ENCODE measurements at regions not wholly inside any gene's neighbourhood (a gene's known extent, or its start where the extent isn't known, plus 50 kb on each side); places are given as distances from the start of the nearest gene placed in this dataset.

DNA sequence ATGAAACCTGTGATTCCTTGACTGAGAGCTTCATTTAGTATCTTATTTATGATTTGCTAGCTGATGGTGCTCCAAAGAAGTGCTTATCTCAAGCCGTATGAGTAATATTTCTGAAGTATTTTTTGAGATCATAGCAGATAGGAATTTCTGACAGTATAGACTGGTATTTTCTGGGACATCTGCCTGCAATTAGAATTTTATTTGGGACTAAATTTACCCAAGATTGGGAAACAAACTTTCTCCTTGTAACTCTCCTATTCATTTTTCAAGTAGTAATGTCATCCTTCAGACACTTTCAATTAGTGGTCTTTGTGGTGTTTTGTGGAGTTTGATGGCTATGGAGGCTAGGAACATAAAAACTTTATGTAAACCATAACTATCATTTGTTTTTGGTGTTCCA, 597.2 kb upstream of the ZP4 start:
- no peak overlapping the region for H3K27ac ChIP-seq
- 87 to 100% methylated on average over 1 of the region's 1 CpG for WGBS, 2 donors (ENCODE audit: low coverage in 1 of 2)
- H3K4me3 ChIP-seq, result no peak overlapping the region
- H3K27me3 ChIP-seq, result no peaks in the 10 kb centered on the region
- TF ChIP-seq POLR2A (IDR thresholded peaks at IDR 0.05), result no peak
- no peak for TF ChIP-seq EP300 (IDR thresholded peaks at IDR 0.05)
- no peak for TF ChIP-seq POLR2AphosphoS5 (IDR thresholded peaks at IDR 0.05)
- TF ChIP-seq CTCF (IDR thresholded peaks at IDR 0.05), result no peak
- no peaks in the 10 kb centered on the region for H3K4me1 ChIP-seq
- no peaks in the 10 kb centered on the region for H3K36me3 ChIP-seq
- H3K9me3 ChIP-seq, result no peaks in the 10 kb centered on the region
- no peak for ATAC-seq

DNA sequence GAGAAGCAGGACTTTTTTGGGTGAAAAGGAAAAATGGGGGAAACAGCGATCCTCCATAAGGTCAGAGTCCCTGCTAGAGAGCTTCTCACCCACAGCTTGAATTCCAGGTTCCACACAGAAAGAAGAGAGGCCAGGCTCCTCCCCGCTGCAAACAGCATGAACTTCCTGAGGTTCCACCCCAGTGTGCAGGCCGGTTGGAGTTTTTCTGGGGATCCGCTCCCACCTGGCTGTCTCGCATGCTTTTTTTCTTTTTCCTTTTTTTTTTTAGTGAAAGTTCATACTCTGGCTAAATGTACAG, 595.1 kb upstream of the ZP4 start:
- Histone ChIP-seq H3K4me3 (peak overlapping the region in 1 of 2 donors; percentile 35), H3K27me3 (no peaks in the 10 kb centered on the region), H3K36me3 (no peaks in the 10 kb centered on the region), H3K9me3 (no peaks in the 10 kb centered on the region), H3K27ac (no peak overlapping the region), H3K4me1 (no peaks in the 10 kb centered on the region)
- no peak for ATAC-seq
- TF ChIP-seq POLR2A (IDR thresholded peaks at IDR 0.05), result no peak
- TF ChIP-seq POLR2AphosphoS5 (IDR thresholded peaks at IDR 0.05), result no peak
- no peak for TF ChIP-seq EP300 (IDR thresholded peaks at IDR 0.05)
- no peak for TF ChIP-seq CTCF (IDR thresholded peaks at IDR 0.05)
- 79 to 92% methylated on average over 4 to 5 of the region's 5 CpGs for WGBS, 2 donors (ENCODE audit: low coverage in 1 of 2)

- WGBS, 2 donors (ENCODE audit: low coverage in 1 of 2), result 93 to 100% methylated on average over 5 to 9 of the region's 14 CpGs
- TF ChIP-seq EP300 (IDR thresholded peaks at IDR 0.05) (no peak), POLR2A (IDR thresholded peaks at IDR 0.05) (no peak), CTCF (IDR thresholded peaks at IDR 0.05) (no peak), POLR2AphosphoS5 (IDR thresholded peaks at IDR 0.05) (no peak)
- no peaks in the 10 kb centered on the region for H3K9me3 ChIP-seq
- peak overlapping the region in 1 of 4 donors; percentile 29 for H3K27ac ChIP-seq
- no peak for ATAC-seq
- H3K36me3 ChIP-seq, result no peaks in the 10 kb centered on the region
- peak overlapping the region in 1 of 2 donors; percentile 35 for H3K4me3 ChIP-seq
- no peaks in the 10 kb centered on the region for H3K27me3 ChIP-seq
- no peaks in the 10 kb centered on the region for H3K4me1 ChIP-seq
These were observed 594.6 kb upstream of the ZP4 start for GRCh38 chr1:238485057-238485911.

DNA sequence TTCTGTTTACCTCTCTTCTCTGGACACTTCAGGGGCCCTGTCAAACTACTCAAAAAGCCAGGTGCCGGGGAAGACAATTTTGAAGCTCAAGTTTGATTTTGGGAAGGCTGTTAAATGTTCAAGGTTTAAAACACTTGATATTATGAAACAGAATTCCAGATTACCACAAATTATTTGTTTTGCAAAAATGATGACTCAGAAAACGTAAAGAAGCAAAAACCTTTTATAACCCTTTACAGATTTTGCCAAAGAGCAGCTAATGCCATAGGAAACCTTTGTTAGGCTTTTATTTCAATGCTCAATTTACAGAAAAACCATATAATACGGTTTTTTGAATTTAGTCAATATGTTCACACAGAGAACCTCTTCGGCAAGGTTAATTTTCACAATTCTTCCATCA, 593.4 kb upstream of the ZP4 start:
- H3K27ac ChIP-seq, result no peak overlapping the region
- no peaks in the 10 kb centered on the region for H3K9me3 ChIP-seq
- H3K27me3 ChIP-seq, result no peaks in the 10 kb centered on the region
- no peaks in the 10 kb centered on the region for H3K36me3 ChIP-seq
- no peak for TF ChIP-seq EP300 (IDR thresholded peaks at IDR 0.05)
- no peak for TF ChIP-seq POLR2A (IDR thresholded peaks at IDR 0.05)
- no peak for TF ChIP-seq CTCF (IDR thresholded peaks at IDR 0.05)
- TF ChIP-seq POLR2AphosphoS5 (IDR thresholded peaks at IDR 0.05), result no peak
- ATAC-seq, result no peak
- H3K4me1 ChIP-seq, result no peaks in the 10 kb centered on the region
- WGBS, 2 donors (ENCODE audit: low coverage in 1 of 2), result 80 to 83% methylated on average over 4 of the region's 4 CpGs
- no peak overlapping the region for H3K4me3 ChIP-seq

- no peaks in the 10 kb centered on the region for H3K4me1 ChIP-seq
- 91% methylated on average over 4 of the region's 4 CpGs; no CpG with 5 or more reads in 1 of the 2 donors for WGBS, 2 donors (ENCODE audit: low coverage in 1 of 2)
- H3K27me3 ChIP-seq, result no peaks in the 10 kb centered on the region
- H3K27ac ChIP-seq, result no peak overlapping the region
- H3K9me3 ChIP-seq, result no peaks in the 10 kb centered on the region
- no peak for TF ChIP-seq EP300 (IDR thresholded peaks at IDR 0.05)
- no peak for TF ChIP-seq POLR2AphosphoS5 (IDR thresholded peaks at IDR 0.05)
- TF ChIP-seq POLR2A (IDR thresholded peaks at IDR 0.05), result no peak
- TF ChIP-seq CTCF (IDR thresholded peaks at IDR 0.05), result no peak
- H3K4me3 ChIP-seq, result no peak overlapping the region
- H3K36me3 ChIP-seq, result no peaks in the 10 kb centered on the region
- no peak for ATAC-seq
These were observed 586.1 kb upstream of the ZP4 start for GRCh38 chr1:238476841-238477240.
